Activated B cell treated with CpG ODN at 0.5 μM for 24 hours (primary cell): ENCODE measurements at regions not wholly inside any gene's neighbourhood (a gene's known extent, or its start where the extent isn't known, plus 50 kb on each side); places are given as distances from the start of the nearest gene placed in this dataset.

Experiments
- ATAC-seq: fragments of 200-7000 bp; cut with Tn5 transposase; one replicate; pipeline ENCODE4 v1.10.0; 2021; ENCODE audit warnings: low read depth, mild to moderate bottlenecking, moderate library complexity
- CTCF ChIA-PET: fragments of 350-600 bp; sonication (Branson Sonifier 250); formaldehyde crosslinking; loops from one replicate; lab custom pipeline; 2021; ENCODE audit warnings: antibody characterized with exemption; lab: Charles Lee
- POLR2A ChIA-PET: fragments of 350-600 bp; sonication (Branson Sonifier 250); formaldehyde crosslinking; loops from one replicate; lab custom pipeline; 2021; ENCODE audit warnings: antibody characterized with exemption; lab: Charles Lee
- DNase-seq: peaks from one replicate; pipeline ENCODE4 v3.0.0; 2022
- H3K27ac Mint-ChIP-seq: one replicate; pipeline ENCODE4 v1.8.0; 2020; ENCODE audit warnings: mixed read lengths
- H3K27me3 Mint-ChIP-seq: one replicate; pipeline ENCODE4 v1.8.0; 2021; ENCODE audit warnings: mixed read lengths
- H3K36me3 Mint-ChIP-seq: one replicate; pipeline ENCODE4 v1.8.0; 2021; ENCODE audit warnings: low read depth, mixed read lengths
- H3K4me1 Mint-ChIP-seq: one replicate; pipeline ENCODE4 v1.8.0; 2021; ENCODE audit warnings: mixed read lengths
- H3K4me3 Mint-ChIP-seq: one replicate; pipeline ENCODE4 v1.8.0; 2020; ENCODE audit warnings: mild to moderate bottlenecking, mixed read lengths
- H3K9me3 Mint-ChIP-seq: one replicate; pipeline ENCODE4 v1.8.0; 2020; ENCODE audit warnings: mixed read lengths
- CTCF ChIP-seq: fragments of 200-600 bp; IDR thresholded peaks from one replicate; pipeline ENCODE4 v1.8.0; 2022; ENCODE audit warnings: antibody characterized with exemption, mild to moderate bottlenecking
- intact Hi-C: fragments of 100-400 bp; cut with micrococcal nuclease; formaldehyde crosslinking; loops from one replicate; pipeline ENCODE4 v1.15.1; 2024

- CTCF ChIA-PET, result interaction anchor here (0.7 kb wide), 1 partner anchor 747 kb away, joined by 3 read pairs; no protein-coding TSS in a partner anchor
- Mint-ChIP-seq H3K4me1 (no peaks in the 10 kb centered on the region), H3K4me3 (no peak overlapping the region), H3K36me3 (no peaks in the 10 kb centered on the region), H3K9me3 (no peaks in the 10 kb centered on the region), H3K27ac (no peak overlapping the region), H3K27me3 (no peaks in the 10 kb centered on the region)
- TF ChIP-seq CTCF, result no peak
- DNase-seq (no peak), ATAC-seq (no peak)
- intact Hi-C loops, result no loop called here
- POLR2A ChIA-PET, result no interaction called here
Measured at GRCh38 chr5:85814596-85814995, 803.1 kb upstream of the COX7C start.

GRCh38 chr5:85823462-85824426 lies 794.0 kb upstream of the COX7C start:
- Mint-ChIP-seq H3K27ac (no peak overlapping the region), H3K36me3 (no peaks in the 10 kb centered on the region), H3K27me3 (no peaks in the 10 kb centered on the region), H3K4me1 (no peaks in the 10 kb centered on the region), H3K9me3 (no peaks in the 10 kb centered on the region), H3K4me3 (no peak overlapping the region)
- DNase-seq (no peak), ATAC-seq (no peak)
- CTCF ChIA-PET, result no interaction called here
- intact Hi-C loops, result no loop called here
- POLR2A ChIA-PET, result interaction anchor here (0.5 kb wide), 1 partner anchor 474 kb away, joined by 3 read pairs; no protein-coding TSS in a partner anchor
- TF ChIP-seq CTCF, result no peak

- Mint-ChIP-seq H3K36me3 (no peaks in the 10 kb centered on the region), H3K27me3 (no peaks in the 10 kb centered on the region), H3K4me1 (no peaks in the 10 kb centered on the region), H3K9me3 (no peaks in the 10 kb centered on the region), H3K27ac (no peak overlapping the region), H3K4me3 (no peak overlapping the region)
- no peak for TF ChIP-seq CTCF
- CTCF ChIA-PET, result no interaction called here
- no peak for ATAC-seq
- intact Hi-C loops, result no loop called here
- no peak for DNase-seq
- POLR2A ChIA-PET, result no interaction called here
Measured at GRCh38 chr5:85838781-85839180, 779.0 kb upstream of the COX7C start.

- Mint-ChIP-seq H3K9me3 (peaks cover 2% of the 10 kb centered on the region), H3K4me1 (no peaks in the 10 kb centered on the region), H3K27ac (no peak overlapping the region), H3K4me3 (no peak overlapping the region), H3K27me3 (no peaks in the 10 kb centered on the region), H3K36me3 (no peaks in the 10 kb centered on the region)
- ChIA-PET POLR2A (no interaction called here), CTCF (no interaction called here)
- DNase-seq (no peak), ATAC-seq (no peak)
- TF ChIP-seq CTCF, result no peak
- intact Hi-C loops, result no loop called here
Measured at GRCh38 chr5:85841653-85842052, 776.1 kb upstream of the COX7C start.

- intact Hi-C loops, result no loop called here
- peaks cover 2% of the 10 kb centered on the region for H3K9me3 Mint-ChIP-seq
- no peak overlapping the region for H3K4me3 Mint-ChIP-seq
- POLR2A ChIA-PET, result no interaction called here
- no peak overlapping the region for H3K27ac Mint-ChIP-seq
- no peak for TF ChIP-seq CTCF
- CTCF ChIA-PET, result no interaction called here
- no peak for DNase-seq
- no peaks in the 10 kb centered on the region for H3K4me1 Mint-ChIP-seq
- H3K27me3 Mint-ChIP-seq, result no peaks in the 10 kb centered on the region
- ATAC-seq, result no peak
- H3K36me3 Mint-ChIP-seq, result no peaks in the 10 kb centered on the region
Measured at GRCh38 chr5:85843535-85843934, 774.2 kb upstream of the COX7C start.
